Tibial nerve (tissue), 4 donors: ENCODE measurements at regions not wholly inside any gene's neighbourhood (a gene's known extent, or its start where the extent isn't known, plus 50 kb on each side); places are given as distances from the start of the nearest gene placed in this dataset.

Experiments used
- CTCF ChIP-seq, 5 experiments: fragments of 200-600 bp in 3 of 5; fragments of 450-650 bp in 2 of 5; sonication (generic) in 3 of 5; IDR thresholded peaks; one replicate each; pipeline ENCODE4 v1.5.1; 2016 to 2019; ENCODE audit warnings: antibody characterized with exemption in 5 of 5, mild to moderate bottlenecking in 3 of 5, moderate library complexity in 2 of 5
- EP300 ChIP-seq, 2 donors: sonication (generic); formaldehyde crosslinking; IDR thresholded peaks; one replicate each; pipeline ENCODE4 v1.6.1; 2017; ENCODE audit warnings: antibody characterized with exemption in 2 of 2, mild to moderate bottlenecking in 1 of 2
- POLR2A ChIP-seq, 2 donors: fragments of 450-650 bp; IDR thresholded peaks; one replicate each; pipeline ENCODE4 v1.6.1; 2017; ENCODE audit warnings: antibody characterized with exemption in 2 of 2, mild to moderate bottlenecking in 2 of 2, moderate library complexity in 2 of 2

- TF ChIP-seq EP300 (IDR thresholded peaks at IDR 0.05) (no peak), CTCF (IDR thresholded peaks at IDR 0.05) (no peak), POLR2A (IDR thresholded peaks at IDR 0.05) (no peak)
These were observed 111.1 kb upstream of the DAPK1 start for GRCh38 chr9:87386490-87387025.
